ENCODE measurements at regions not wholly inside any gene's neighbourhood (a gene's known extent, or its start where the extent isn't known, plus 50 kb on each side); places are given as distances from the start of the nearest gene placed in this dataset.

DNA sequence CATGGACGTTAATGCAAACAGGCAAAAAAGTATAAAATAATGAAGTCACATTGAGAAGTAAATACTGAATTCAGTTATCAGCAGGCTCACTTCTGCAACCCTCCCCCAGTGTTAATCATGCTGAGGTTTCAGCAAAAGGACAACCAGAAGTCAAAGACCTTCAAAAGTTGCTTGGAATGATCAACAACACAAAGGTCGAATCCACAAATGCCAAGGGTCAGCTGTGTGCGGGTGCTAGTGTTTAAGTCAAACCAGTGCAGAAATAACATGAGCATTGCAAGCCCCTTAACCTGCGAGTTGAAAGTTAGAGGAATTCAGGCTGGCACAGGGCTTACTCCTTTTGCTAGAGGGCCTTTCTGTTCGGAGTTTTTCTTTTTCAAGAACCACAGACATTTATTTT, 436.7 kb upstream of the SEL1L start:
- TF ChIP-seq POLR2AphosphoS5 (IDR thresholded peaks at IDR 0.05) = no peak
- TF ChIP-seq, protein P1, sequence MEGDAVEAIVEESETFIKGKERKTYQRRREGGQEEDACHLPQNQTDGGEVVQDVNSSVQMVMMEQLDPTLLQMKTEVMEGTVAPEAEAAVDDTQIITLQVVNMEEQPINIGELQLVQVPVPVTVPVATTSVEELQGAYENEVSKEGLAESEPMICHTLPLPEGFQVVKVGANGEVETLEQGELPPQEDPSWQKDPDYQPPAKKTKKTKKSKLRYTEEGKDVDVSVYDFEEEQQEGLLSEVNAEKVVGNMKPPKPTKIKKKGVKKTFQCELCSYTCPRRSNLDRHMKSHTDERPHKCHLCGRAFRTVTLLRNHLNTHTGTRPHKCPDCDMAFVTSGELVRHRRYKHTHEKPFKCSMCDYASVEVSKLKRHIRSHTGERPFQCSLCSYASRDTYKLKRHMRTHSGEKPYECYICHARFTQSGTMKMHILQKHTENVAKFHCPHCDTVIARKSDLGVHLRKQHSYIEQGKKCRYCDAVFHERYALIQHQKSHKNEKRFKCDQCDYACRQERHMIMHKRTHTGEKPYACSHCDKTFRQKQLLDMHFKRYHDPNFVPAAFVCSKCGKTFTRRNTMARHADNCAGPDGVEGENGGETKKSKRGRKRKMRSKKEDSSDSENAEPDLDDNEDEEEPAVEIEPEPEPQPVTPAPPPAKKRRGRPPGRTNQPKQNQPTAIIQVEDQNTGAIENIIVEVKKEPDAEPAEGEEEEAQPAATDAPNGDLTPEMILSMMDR (IDR thresholded peaks at IDR 0.05) = no peak
- no peak for TF ChIP-seq POLR2A (IDR thresholded peaks at IDR 0.05)
- TF ChIP-seq EP300 (IDR thresholded peaks at IDR 0.05; ENCODE audit: low read depth) = no peak

All from transverse colon (tissue), 4 donors.